NT2/D1 (cell line): ENCODE measurements at regions not wholly inside any gene's neighbourhood (a gene's known extent, or its start where the extent isn't known, plus 50 kb on each side); places are given as distances from the start of the nearest gene placed in this dataset.

ENCODE experiments used
- YY1 ChIP-seq: IDR thresholded peaks from 2 replicates; pipeline ENCODE4 v1.6.1; 2011; ENCODE audit not compliant: insufficient read length, insufficient read depth
- ZNF274 ChIP-seq: IDR thresholded peaks from 2 replicates; pipeline ENCODE4 v1.6.1; 2011; ENCODE audit warnings: mild to moderate bottlenecking, low read depth, low read length

DNA sequence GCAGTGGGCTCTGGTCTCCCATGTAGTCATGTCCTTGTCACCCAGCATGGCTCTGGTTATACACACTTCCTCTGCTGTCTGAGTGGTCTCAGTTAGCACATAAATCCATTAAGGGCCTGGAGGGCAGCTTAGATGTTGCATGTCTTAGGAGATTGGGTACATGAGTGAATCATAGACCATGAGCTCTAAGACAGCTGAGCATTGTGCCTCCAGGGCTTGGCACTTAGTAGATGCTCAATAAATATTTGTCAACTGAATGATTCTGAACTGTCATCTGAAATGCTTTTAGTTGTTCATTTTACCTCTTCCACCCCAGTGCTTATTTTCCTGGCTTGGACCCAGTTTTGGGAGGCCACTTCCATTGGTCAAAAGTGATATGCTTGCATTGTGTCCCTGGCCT is 135.6 kb downstream of the BOD1 start:
- TF ChIP-seq ZNF274: no peak
- no peak for TF ChIP-seq YY1
